SK-N-SH treated with all-trans-retinoic acid at 6 μM for 48 hours (cell line): ENCODE measurements at regions not wholly inside any gene's neighbourhood (a gene's known extent, or its start where the extent isn't known, plus 50 kb on each side); places are given as distances from the start of the nearest gene placed in this dataset.

Experiments
- ATAC-seq: fragments of 200-7000 bp; cut with Tn5 transposase; 3 replicates; pipeline ENCODE4 v1.9.1; 2020; ENCODE audit warnings: mild to moderate bottlenecking, moderate library complexity
- ARNTL ChIP-seq: fragments of 450-650 bp; formaldehyde crosslinking; IDR thresholded peaks from 2 replicates; pipeline ENCODE4 v1.5.0; 2020; ENCODE audit warnings: low read depth, mild to moderate bottlenecking, moderate library complexity, borderline replicate concordance
- BACH2 ChIP-seq: fragments of 250-450 bp; sonication (Bioruptor Pico); IDR thresholded peaks from 2 replicates; pipeline ENCODE4 v1.9.0; 2021; ENCODE audit warnings: mild to moderate bottlenecking, borderline replicate concordance
- CSDC2 ChIP-seq: fragments of 250-450 bp; sonication (Bioruptor Pico); IDR thresholded peaks from 2 replicates; pipeline ENCODE4 v1.5.0; 2020; ENCODE audit warnings: mild to moderate bottlenecking, moderate library complexity
- ESRRG ChIP-seq: fragments of 250-450 bp; sonication (Bioruptor Pico); IDR thresholded peaks from 2 replicates; pipeline ENCODE4 v1.6.1; 2021; ENCODE audit warnings: mild to moderate bottlenecking
- ISL1 ChIP-seq: fragments of 250-450 bp; sonication (Bioruptor Pico); IDR thresholded peaks from 2 replicates; pipeline ENCODE4 v2.1.2; 2022; ENCODE audit warnings: mild to moderate bottlenecking, moderate library complexity
- OSR1 ChIP-seq: fragments of 250-450 bp; sonication (Bioruptor Pico); IDR thresholded peaks from 2 replicates; pipeline ENCODE4 v1.8.0; 2022; ENCODE audit warnings: moderate library complexity, mild to moderate bottlenecking, inconsistent platforms
- PPARA ChIP-seq: fragments of 250-450 bp; sonication (Bioruptor Pico); IDR thresholded peaks from 2 replicates; pipeline ENCODE4 v1.5.0; 2020; ENCODE audit warnings: mild to moderate bottlenecking, borderline replicate concordance
- RARB ChIP-seq: fragments of 250-450 bp; sonication (Bioruptor Pico); IDR thresholded peaks from 2 replicates; pipeline ENCODE4 v1.8.0; 2021; ENCODE audit warnings: mild to moderate bottlenecking, moderate library complexity
- SNAI2 ChIP-seq: fragments of 250-450 bp; sonication (Bioruptor Pico); IDR thresholded peaks from 2 replicates; pipeline ENCODE4 v1.5.0; 2020; ENCODE audit warnings: mild to moderate bottlenecking, moderate library complexity
- TCF4 ChIP-seq: fragments of 250-450 bp; sonication (Bioruptor Pico); IDR thresholded peaks from 2 replicates; pipeline ENCODE4 v1.8.0; 2021; ENCODE audit warnings: mild to moderate bottlenecking, moderate library complexity, borderline replicate concordance
- TOX ChIP-seq: fragments of 250-450 bp; sonication (Bioruptor Pico); IDR thresholded peaks from 2 replicates; pipeline ENCODE4 v1.8.0; 2021; ENCODE audit warnings: mild to moderate bottlenecking, moderate library complexity, borderline replicate concordance
- ZC3H10 ChIP-seq: fragments of 250-450 bp; sonication (Bioruptor Pico); IDR thresholded peaks from 2 replicates; pipeline ENCODE4 v1.5.1; 2021; ENCODE audit warnings: mild to moderate bottlenecking, moderate library complexity
- ZFP3 ChIP-seq: fragments of 250-450 bp; sonication (Bioruptor Pico); IDR thresholded peaks from 2 replicates; pipeline ENCODE4 v1.5.0; 2020; ENCODE audit warnings: mild to moderate bottlenecking, moderate library complexity
- ZFP30 ChIP-seq: fragments of 450-650 bp; formaldehyde crosslinking; IDR thresholded peaks from 2 replicates; pipeline ENCODE4 v1.5.0; 2022; ENCODE audit warnings: mild to moderate bottlenecking, moderate library complexity
- ZNF565 ChIP-seq: fragments of 450-650 bp; formaldehyde crosslinking; conservative IDR thresholded peaks from 2 replicates; pipeline ENCODE4 v1.5.0; 2020; ENCODE audit warnings: low read depth, mild to moderate bottlenecking, moderate library complexity
- ZNF70 ChIP-seq: fragments of 450-650 bp; formaldehyde crosslinking; IDR thresholded peaks from 2 replicates; pipeline ENCODE4 v1.5.0; 2020; ENCODE audit warnings: mild to moderate bottlenecking, moderate library complexity
- TF ChIP-seq, protein P1 (sequence below): fragments of 250-450 bp; sonication (Bioruptor Pico); IDR thresholded peaks from 2 replicates; pipeline ENCODE4 v1.8.0; 2021; ENCODE audit warnings: low read depth, mild to moderate bottlenecking, moderate library complexity, borderline replicate concordance
- TF ChIP-seq, protein P2 (sequence below): fragments of 250-450 bp; sonication (Bioruptor Pico); IDR thresholded peaks from 2 replicates; pipeline ENCODE4 v1.5.1; 2021; ENCODE audit warnings: mild to moderate bottlenecking, moderate library complexity
- TF ChIP-seq, protein P3 (sequence below): fragments of 250-450 bp; sonication (Bioruptor Pico); IDR thresholded peaks from 2 replicates; pipeline ENCODE4 v1.8.0; 2020; ENCODE audit warnings: mild to moderate bottlenecking, moderate library complexity, borderline replicate concordance
- TF ChIP-seq, protein P4 (sequence below): fragments of 250-450 bp; sonication (Bioruptor Pico); IDR thresholded peaks from 2 replicates; pipeline ENCODE4 v1.5.0; 2020; ENCODE audit warnings: mild to moderate bottlenecking, moderate library complexity

DNA sequence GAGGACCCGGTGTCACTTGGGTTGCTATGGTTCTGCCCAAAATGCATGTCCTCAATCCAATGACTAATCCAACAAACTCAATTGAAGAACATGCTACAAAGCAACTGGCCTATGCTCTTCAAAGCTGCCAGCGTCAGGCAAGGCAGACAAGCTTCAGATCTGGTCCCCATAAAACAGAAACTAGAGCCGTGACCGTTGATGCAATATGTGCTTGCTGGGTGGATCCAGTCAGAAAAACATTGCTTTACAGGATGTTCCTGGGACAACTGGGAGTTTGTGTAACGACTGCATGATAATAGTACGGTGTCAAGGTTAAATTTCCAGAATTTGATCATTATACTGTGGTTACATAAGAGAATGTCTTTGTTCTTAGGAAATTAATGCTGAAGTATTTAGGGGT lies 120.7 kb upstream of the CTBP2 start:
- ATAC-seq = no peak
- no peak for TF ChIP-seq CSDC2 (CRISPR knock-in tag)
- TF ChIP-seq OSR1 (CRISPR knock-in tag) = no peak

DNA sequence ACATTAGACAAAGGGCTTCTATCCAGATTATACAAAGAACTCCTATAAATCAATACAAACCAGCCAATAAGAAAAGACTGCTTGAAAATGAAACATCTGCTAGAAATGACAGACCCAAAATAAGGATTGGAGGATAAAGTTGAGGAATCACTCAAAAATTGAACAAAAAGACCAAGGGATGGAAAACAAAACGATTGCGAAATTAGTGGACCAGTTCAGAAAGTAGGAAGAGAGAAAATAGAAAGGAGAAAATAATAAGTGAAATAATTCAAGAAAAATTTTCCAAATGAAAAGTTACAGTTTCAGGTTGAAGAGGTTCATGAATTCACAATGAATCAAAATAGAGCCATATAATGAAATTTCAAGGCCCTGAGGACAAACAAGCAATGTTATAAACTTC lies 115.8 kb upstream of the CTBP2 start:
- ATAC-seq = no peak
- TF ChIP-seq ZC3H10 (CRISPR knock-in tag) = no peak
- TF ChIP-seq CSDC2 (CRISPR knock-in tag) = no peak
- no peak for TF ChIP-seq TOX (CRISPR knock-in tag)
- TF ChIP-seq ARNTL (CRISPR knock-in tag) = no peak
- TF ChIP-seq, protein P1, sequence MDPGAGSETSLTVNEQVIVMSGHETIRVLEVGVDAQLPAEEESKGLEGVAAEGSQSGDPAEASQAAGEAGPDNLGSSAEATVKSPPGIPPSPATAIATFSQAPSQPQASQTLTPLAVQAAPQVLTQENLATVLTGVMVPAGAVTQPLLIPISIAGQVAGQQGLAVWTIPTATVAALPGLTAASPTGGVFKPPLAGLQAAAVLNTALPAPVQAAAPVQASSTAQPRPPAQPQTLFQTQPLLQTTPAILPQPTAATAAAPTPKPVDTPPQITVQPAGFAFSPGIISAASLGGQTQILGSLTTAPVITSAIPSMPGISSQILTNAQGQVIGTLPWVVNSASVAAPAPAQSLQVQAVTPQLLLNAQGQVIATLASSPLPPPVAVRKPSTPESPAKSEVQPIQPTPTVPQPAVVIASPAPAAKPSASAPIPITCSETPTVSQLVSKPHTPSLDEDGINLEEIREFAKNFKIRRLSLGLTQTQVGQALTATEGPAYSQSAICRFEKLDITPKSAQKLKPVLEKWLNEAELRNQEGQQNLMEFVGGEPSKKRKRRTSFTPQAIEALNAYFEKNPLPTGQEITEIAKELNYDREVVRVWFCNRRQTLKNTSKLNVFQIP = no peak
- no peak for TF ChIP-seq RARB (CRISPR knock-in tag)
- TF ChIP-seq ESRRG = no peak
- TF ChIP-seq, protein P2, sequence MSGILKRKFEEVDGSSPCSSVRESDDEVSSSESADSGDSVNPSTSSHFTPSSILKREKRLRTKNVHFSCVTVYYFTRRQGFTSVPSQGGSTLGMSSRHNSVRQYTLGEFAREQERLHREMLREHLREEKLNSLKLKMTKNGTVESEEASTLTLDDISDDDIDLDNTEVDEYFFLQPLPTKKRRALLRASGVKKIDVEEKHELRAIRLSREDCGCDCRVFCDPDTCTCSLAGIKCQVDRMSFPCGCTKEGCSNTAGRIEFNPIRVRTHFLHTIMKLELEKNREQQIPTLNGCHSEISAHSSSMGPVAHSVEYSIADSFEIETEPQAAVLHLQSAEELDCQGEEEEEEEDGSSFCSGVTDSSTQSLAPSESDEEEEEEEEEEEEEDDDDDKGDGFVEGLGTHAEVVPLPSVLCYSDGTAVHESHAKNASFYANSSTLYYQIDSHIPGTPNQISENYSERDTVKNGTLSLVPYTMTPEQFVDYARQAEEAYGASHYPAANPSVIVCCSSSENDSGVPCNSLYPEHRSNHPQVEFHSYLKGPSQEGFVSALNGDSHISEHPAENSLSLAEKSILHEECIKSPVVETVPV (CRISPR knock-in tag) = no peak

DNA sequence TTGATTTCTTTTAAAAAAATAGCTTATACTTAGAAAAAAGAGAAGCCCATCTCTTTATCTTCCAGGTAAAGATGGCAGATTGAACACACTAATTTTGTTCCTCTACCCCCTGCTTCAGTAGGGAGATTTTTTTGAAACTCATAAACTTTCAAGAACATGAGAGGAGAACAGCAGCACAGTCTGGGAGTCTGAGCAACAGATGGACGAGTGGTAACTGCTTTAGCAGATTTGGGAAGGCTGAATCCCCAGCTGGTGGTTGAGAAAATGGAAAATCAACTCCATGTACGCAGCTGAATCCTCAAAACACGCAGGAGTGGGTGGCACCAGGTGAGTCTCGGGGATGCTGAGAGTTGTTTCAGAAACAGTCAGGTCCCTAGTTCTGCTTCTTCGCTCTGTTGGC lies 114.6 kb upstream of the CTBP2 start:
- TF ChIP-seq OSR1 (CRISPR knock-in tag) (no peak), CSDC2 (CRISPR knock-in tag) (no peak), ZC3H10 (CRISPR knock-in tag) (no peak), ZNF565 (CRISPR knock-in tag) (no peak), ARNTL (CRISPR knock-in tag) (no peak), PPARA (CRISPR knock-in tag) (no peak), SNAI2 (no peak), ZFP30 (CRISPR knock-in tag) (no peak)
- TF ChIP-seq, protein P1 = no peak

DNA sequence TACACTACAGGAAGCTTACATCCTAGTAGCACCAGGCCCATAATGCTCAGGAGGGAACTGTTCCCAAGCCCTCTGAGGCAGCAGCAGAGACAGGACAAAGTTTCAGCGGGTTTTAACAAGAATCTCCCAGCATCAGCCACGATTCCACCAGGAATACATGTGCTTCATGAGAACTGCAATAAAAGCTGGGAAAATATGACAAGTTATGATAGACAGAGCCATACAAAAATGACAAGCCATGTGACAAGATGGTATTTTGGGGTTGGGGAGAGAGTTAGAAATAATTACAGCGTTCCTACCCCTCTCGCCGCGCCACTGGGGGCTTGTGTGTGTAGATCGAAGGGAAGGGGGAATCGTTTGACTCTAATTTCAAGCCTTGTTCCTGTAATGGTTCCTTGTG lies 112.7 kb upstream of the CTBP2 start:
- ATAC-seq = no peak
- TF ChIP-seq PPARA (CRISPR knock-in tag) (no peak), ZC3H10 (CRISPR knock-in tag) (no peak), ISL1 (CRISPR knock-in tag) (no peak), ZNF70 (CRISPR knock-in tag) (no peak), ZFP3 (no peak), BACH2 (CRISPR knock-in tag) (no peak), OSR1 (CRISPR knock-in tag) (no peak), SNAI2 (no peak), ZFP30 (CRISPR knock-in tag) (no peak), TCF4 (CRISPR knock-in tag) (no peak)
- TF ChIP-seq, protein P1 = no peak
- TF ChIP-seq, protein P3, sequence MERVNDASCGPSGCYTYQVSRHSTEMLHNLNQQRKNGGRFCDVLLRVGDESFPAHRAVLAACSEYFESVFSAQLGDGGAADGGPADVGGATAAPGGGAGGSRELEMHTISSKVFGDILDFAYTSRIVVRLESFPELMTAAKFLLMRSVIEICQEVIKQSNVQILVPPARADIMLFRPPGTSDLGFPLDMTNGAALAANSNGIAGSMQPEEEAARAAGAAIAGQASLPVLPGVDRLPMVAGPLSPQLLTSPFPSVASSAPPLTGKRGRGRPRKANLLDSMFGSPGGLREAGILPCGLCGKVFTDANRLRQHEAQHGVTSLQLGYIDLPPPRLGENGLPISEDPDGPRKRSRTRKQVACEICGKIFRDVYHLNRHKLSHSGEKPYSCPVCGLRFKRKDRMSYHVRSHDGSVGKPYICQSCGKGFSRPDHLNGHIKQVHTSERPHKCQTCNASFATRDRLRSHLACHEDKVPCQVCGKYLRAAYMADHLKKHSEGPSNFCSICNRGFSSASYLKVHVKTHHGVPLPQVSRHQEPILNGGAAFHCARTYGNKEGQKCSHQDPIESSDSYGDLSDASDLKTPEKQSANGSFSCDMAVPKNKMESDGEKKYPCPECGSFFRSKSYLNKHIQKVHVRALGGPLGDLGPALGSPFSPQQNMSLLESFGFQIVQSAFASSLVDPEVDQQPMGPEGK (CRISPR knock-in tag) = no peak
- TF ChIP-seq, protein P4, sequence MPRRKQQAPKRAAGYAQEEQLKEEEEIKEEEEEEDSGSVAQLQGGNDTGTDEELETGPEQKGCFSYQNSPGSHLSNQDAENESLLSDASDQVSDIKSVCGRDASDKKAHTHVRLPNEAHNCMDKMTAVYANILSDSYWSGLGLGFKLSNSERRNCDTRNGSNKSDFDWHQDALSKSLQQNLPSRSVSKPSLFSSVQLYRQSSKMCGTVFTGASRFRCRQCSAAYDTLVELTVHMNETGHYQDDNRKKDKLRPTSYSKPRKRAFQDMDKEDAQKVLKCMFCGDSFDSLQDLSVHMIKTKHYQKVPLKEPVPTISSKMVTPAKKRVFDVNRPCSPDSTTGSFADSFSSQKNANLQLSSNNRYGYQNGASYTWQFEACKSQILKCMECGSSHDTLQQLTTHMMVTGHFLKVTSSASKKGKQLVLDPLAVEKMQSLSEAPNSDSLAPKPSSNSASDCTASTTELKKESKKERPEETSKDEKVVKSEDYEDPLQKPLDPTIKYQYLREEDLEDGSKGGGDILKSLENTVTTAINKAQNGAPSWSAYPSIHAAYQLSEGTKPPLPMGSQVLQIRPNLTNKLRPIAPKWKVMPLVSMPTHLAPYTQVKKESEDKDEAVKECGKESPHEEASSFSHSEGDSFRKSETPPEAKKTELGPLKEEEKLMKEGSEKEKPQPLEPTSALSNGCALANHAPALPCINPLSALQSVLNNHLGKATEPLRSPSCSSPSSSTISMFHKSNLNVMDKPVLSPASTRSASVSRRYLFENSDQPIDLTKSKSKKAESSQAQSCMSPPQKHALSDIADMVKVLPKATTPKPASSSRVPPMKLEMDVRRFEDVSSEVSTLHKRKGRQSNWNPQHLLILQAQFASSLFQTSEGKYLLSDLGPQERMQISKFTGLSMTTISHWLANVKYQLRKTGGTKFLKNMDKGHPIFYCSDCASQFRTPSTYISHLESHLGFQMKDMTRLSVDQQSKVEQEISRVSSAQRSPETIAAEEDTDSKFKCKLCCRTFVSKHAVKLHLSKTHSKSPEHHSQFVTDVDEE (CRISPR knock-in tag) = no peak
- TF ChIP-seq, all 23 proteins: peak for 0

More for the DNA sequence above, 114.6 kb upstream of the CTBP2 start:
- no peak for ATAC-seq
